HUES64 (cell line): ENCODE measurements at regions not wholly inside any gene's neighbourhood (a gene's known extent, or its start where the extent isn't known, plus 50 kb on each side); places are given as distances from the start of the nearest gene placed in this dataset.

Source experiments
- H3K27ac ChIP-seq: 2 replicates; pipeline ENCODE4 v1.7.0; 2013; ENCODE audit warnings: low read depth, low read length, inconsistent platforms
- H3K27me3 ChIP-seq: 2 replicates; pipeline ENCODE4 v1.6.1; 2013; ENCODE audit warnings: mild to moderate bottlenecking, low read length; ENCODE audit not compliant: insufficient read depth
- H3K36me3 ChIP-seq: 2 replicates; pipeline ENCODE4 v1.6.1; 2013; ENCODE audit warnings: mild to moderate bottlenecking, low read length; ENCODE audit not compliant: insufficient read depth
- H3K4me1 ChIP-seq: 2 replicates; pipeline ENCODE4 v1.6.1; 2013; ENCODE audit warnings: mild to moderate bottlenecking, low read length, moderate library complexity; ENCODE audit not compliant: insufficient read depth
- H3K4me3 ChIP-seq: 2 replicates; pipeline ENCODE4 v1.5.1; 2013; ENCODE audit warnings: mild to moderate bottlenecking, low read length, moderate library complexity
- H3K9ac ChIP-seq: 2 replicates; pipeline ENCODE4 v1.6.1; 2013; ENCODE audit warnings: mild to moderate bottlenecking, low read depth, low read length
- H3K9me3 ChIP-seq: 2 replicates; pipeline ENCODE4 v1.6.1; 2013; ENCODE audit warnings: low read depth, low read length; ENCODE audit not compliant: insufficient read depth
- WGBS: fragments of 150-250, 120-280 bp; methylation state at CpG from one replicate; pipeline ENCODE4 v1.1.7; 2013; ENCODE audit warnings: missing lambda C conversion rate; 5-methylcytosine and 5-hydroxymethylcytosine counted together

DNA sequence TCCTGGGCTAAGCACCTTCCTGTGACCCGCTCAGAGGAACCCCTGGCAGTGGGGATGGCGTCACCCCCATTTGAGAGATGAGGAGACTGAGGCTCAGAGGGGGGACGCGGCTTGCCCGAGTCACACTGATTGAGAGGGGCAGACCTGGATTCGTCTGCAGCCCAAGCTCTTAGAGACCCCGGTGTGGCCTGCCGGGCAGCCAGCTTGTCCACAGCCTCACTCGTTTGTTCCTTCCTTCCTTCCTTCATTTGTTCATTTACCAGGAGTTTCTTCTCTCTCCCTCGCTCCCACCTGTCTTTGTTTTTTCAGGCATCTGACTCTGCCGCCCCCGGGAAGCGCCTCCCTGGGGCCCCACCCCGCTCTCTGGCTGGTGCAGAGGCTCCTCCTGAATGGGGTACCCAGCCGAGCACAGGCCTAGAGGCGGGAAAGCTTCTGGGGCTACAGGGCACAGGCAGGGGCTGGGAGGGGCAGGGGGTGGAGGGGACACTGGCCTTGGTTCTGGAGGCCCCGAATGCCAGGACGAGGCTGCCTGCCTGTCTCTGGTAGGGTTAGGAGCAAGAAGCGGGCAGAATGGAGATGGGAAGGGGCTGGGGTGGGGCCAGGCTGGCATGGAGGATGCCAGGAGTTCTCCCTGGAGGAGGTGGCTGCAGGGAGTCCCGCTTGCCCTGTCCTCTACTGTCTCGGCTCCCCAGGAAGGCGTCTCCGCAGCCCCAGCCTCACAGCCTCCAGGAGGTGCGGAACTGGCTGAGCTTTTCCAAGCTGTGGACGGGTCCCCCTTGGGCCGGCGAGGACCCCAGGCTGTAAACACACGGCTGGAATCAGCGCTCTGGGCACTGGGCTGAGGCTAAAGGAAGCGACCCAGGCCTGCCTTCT lies 91.6 kb downstream of the UNCX start:
- H3K27ac ChIP-seq, result no peak overlapping the region
- no peak overlapping the region for H3K4me3 ChIP-seq
- no peak overlapping the region for H3K9ac ChIP-seq
- H3K4me1 ChIP-seq, result no peaks in the 10 kb centered on the region
- H3K27me3 ChIP-seq, result no peaks in the 10 kb centered on the region
- WGBS, result 90% methylated on average over 30 of the region's 30 CpGs
- no peaks in the 10 kb centered on the region for H3K9me3 ChIP-seq
- no peaks in the 10 kb centered on the region for H3K36me3 ChIP-seq

- no peaks in the 10 kb centered on the region for H3K9me3 ChIP-seq
- no peak overlapping the region for H3K9ac ChIP-seq
- no peak overlapping the region for H3K27ac ChIP-seq
- no peaks in the 10 kb centered on the region for H3K27me3 ChIP-seq
- no peaks in the 10 kb centered on the region for H3K36me3 ChIP-seq
- no peaks in the 10 kb centered on the region for H3K4me1 ChIP-seq
- 91% methylated on average over 17 of the region's 17 CpGs for WGBS
- H3K4me3 ChIP-seq, result no peak overlapping the region
Observed at GRCh38 chr7:1325246-1325645, 92.6 kb downstream of the UNCX start.

- WGBS, result 92% methylated on average over 33 of the region's 33 CpGs
- H3K27ac ChIP-seq, result no peak overlapping the region
- H3K36me3 ChIP-seq, result no peaks in the 10 kb centered on the region
- H3K9ac ChIP-seq, result no peak overlapping the region
- H3K4me1 ChIP-seq, result no peaks in the 10 kb centered on the region
- H3K4me3 ChIP-seq, result no peak overlapping the region
- no peaks in the 10 kb centered on the region for H3K27me3 ChIP-seq
- H3K9me3 ChIP-seq, result no peaks in the 10 kb centered on the region
Observed at GRCh38 chr7:1325646-1326510, 93.2 kb downstream of the UNCX start.

DNA sequence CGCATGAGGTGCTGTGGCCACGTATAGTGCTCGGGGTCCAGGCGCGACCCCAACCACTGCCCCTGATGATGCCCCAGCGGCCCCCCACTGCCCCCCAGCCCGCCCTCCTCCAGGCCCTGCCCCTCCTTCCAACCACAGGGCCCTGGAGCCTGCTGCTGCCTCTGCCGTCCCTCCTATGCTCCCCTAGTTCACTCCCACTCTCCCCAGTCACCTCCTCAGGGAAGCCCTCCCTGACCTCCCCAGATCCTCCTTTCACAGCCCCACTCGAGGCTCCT lies 93.8 kb downstream of the UNCX start:
- no peaks in the 10 kb centered on the region for H3K27me3 ChIP-seq

DNA sequence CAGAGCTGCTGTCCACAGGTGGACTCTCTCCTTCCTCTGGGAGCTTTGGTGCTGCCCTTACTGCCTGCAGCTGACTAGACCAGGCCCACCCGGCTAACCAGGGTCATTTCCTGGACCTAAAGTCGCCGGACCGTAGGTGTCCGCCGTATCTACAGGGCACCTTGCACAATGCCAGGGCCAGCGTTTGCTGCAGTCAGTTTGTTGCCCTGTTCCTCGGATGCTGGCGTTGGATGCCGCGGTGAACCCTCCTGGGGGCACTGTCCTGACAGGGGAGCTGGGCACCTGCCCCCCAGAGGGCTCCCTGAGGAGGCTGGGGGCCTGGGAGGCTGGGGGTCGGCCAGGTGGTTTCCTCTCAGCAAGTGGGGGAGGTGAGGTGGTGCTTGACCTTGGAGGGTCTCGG lies 96.6 kb downstream of the UNCX start:
- no peaks in the 10 kb centered on the region for H3K4me1 ChIP-seq
- no peaks in the 10 kb centered on the region for H3K9me3 ChIP-seq
- H3K27me3 ChIP-seq, result no peaks in the 10 kb centered on the region
- 92% methylated on average over 13 of the region's 13 CpGs for WGBS
- no peak overlapping the region for H3K27ac ChIP-seq
- H3K4me3 ChIP-seq, result no peak overlapping the region
- H3K9ac ChIP-seq, result no peak overlapping the region
- H3K36me3 ChIP-seq, result no peaks in the 10 kb centered on the region

More for the DNA sequence above, 93.8 kb downstream of the UNCX start:
- no peak overlapping the region for H3K4me3 ChIP-seq
- WGBS, result 94% methylated on average over 9 of the region's 9 CpGs
- H3K27ac ChIP-seq, result no peak overlapping the region
- H3K4me1 ChIP-seq, result no peaks in the 10 kb centered on the region
- no peak overlapping the region for H3K9ac ChIP-seq
- H3K9me3 ChIP-seq, result no peaks in the 10 kb centered on the region
- H3K36me3 ChIP-seq, result no peaks in the 10 kb centered on the region

DNA sequence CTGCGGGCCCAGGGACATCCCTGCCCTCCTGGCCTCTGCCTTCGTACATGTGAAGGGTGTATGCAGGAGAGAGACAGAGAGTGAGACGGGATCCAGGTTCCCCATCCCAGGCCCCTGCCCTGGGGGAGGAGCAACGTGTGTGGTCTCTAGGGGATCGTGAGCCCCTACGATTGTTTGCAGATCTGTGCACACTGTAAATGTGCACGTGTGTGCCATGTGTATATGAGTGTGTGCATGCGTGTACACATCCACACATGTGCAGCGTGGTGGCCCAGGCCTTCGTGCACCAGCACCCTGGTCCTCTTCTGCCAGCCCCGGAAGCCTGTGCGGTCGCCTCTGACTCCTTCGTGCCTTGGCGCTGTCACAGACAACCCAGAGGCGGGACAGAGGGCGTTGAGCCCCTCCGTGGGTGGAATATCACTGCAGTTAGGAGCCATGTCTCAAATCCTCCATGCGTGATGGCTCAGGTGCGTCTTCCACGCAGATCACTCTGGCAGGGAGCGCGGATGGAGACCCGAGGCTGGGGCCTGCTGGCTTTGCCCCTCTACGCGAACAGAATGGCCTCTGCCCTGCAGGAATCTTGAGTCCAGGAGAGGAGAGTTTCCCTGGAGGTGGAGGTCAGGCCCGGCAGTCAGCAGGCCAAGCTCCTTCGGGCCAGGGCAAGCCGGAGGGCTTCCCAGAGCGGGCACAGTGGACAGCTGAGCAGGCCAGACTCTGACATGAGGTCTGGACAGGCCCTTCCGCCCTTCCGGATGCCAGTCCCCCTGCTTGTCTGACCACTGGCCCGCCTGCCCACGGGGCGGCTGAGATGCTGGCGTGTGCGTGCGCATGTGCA lies 97.5 kb downstream of the UNCX start:
- WGBS, result 92% methylated on average over 38 of the region's 38 CpGs
- no peak overlapping the region for H3K4me3 ChIP-seq
- no peaks in the 10 kb centered on the region for H3K36me3 ChIP-seq
- no peaks in the 10 kb centered on the region for H3K9me3 ChIP-seq
- no peaks in the 10 kb centered on the region for H3K4me1 ChIP-seq
- no peaks in the 10 kb centered on the region for H3K27me3 ChIP-seq
- no peak overlapping the region for H3K9ac ChIP-seq
- no peak overlapping the region for H3K27ac ChIP-seq

DNA sequence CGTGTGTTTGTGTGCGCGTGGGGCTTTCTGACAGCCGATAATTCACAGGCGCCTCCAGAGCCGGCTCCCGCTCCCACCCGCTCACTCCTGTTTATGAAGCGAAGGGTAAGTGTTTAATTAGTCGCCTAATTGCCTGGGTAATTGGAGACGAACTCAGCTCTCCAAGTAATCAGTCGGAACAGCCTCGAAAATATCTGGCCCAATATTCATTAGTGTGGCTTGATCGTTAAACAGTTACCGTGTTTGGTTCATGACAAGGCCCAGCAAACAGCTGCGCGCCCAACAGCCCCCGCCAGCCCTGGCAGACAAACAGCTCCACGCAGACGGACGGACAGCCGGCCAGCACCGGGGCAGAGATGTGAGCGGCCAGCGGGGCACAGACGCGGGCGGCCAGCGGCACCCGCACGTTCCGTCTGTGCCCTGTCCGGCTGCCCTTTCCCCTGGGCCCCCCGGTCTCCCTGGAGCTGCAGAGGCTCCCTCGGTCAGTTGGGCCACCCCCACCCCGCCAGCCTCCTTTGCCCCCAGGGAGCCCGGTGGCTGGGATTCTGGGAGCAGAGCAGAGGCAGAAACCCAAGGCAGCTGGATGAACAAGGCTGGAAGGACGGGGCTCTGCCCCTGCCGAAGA lies 98.2 kb downstream of the UNCX start:
- Histone ChIP-seq H3K4me3 (no peak overlapping the region), H3K27ac (no peak overlapping the region), H3K9me3 (no peaks in the 10 kb centered on the region), H3K9ac (no peak overlapping the region), H3K36me3 (no peaks in the 10 kb centered on the region), H3K27me3 (no peaks in the 10 kb centered on the region), H3K4me1 (no peaks in the 10 kb centered on the region)
- WGBS, result 93% methylated on average over 39 of the region's 39 CpGs

DNA sequence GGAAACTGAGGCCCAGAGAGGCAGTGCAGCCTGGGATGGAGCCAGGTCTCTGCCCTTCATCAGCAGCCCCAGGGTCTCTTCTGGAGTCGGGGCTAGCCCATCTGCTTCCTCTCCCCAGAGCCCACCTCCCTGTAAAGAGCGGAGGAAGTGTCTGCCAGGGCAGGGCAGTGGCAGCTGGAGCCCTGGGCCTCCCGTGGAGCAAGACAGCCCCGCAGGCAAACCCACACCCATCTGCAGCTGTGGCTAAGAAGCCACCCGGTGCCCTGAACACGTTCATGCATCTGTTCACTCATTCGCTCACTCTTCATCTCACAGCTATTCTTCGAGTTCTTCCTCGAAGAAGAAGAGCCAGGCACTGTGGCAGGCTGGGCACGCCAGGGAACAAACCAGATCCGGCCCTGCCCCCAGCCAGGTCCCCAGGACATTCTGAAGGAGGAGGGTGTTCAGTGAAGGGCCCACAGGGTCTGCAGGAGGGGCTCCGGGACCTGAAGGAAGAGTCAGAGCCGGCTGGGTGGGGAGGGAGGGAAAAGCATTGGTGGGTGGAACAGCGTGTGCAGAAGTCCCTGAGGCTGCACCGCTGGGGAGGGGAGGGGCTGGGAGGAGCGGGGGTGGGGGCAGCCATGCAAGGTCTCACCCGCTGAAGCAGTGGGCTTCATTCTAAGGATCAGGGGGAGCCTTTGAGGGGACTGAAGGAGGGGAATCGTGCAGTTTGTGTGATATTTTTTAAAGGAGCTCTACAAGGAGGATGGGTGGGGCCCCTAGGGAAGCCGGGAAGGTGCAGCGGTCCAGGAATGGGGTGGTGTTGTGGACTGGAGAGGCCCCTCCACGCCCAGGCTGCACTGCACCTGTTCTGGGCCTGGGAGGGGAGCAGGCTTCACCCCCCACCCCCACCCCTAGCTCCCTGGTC lies 99.1 kb downstream of the UNCX start:
- no peaks in the 10 kb centered on the region for H3K36me3 ChIP-seq
- no peak overlapping the region for H3K9ac ChIP-seq
- no peak overlapping the region for H3K27ac ChIP-seq
- H3K4me1 ChIP-seq, result no peaks in the 10 kb centered on the region
- WGBS, result 82% methylated on average over 20 of the region's 21 CpGs
- no peaks in the 10 kb centered on the region for H3K9me3 ChIP-seq
- no peak overlapping the region for H3K4me3 ChIP-seq
- H3K27me3 ChIP-seq, result no peaks in the 10 kb centered on the region

DNA sequence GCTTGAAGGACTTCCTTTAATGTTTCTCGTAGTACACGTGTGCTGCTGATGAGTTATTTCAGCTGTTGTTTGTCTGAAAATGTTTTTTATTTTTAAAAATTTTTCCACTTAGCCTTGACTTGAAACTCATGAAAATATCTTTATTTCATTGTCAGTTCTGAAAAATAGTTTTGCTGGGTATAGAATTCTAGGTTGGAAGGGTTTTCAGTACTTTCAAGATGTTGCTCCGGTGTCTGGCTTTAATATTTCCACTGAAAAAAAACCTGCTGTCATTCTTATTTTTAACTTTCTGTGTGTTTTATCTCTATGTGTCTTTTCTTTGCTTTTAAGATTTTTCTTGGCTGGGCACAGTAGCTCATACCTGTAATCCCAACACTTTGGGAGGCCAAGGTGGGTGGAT lies 103.8 kb downstream of the UNCX start:
- Histone ChIP-seq H3K4me3 (no peak overlapping the region), H3K9me3 (0 out of 2 replicates have a peak, but pooled peaks cover 7% of the 10 kb centered on the region), H3K27me3 (no peaks in the 10 kb centered on the region), H3K9ac (no peak overlapping the region), H3K4me1 (no peaks in the 10 kb centered on the region), H3K36me3 (no peaks in the 10 kb centered on the region), H3K27ac (no peak overlapping the region)
- WGBS, result 94% methylated on average over 3 of the region's 3 CpGs

DNA sequence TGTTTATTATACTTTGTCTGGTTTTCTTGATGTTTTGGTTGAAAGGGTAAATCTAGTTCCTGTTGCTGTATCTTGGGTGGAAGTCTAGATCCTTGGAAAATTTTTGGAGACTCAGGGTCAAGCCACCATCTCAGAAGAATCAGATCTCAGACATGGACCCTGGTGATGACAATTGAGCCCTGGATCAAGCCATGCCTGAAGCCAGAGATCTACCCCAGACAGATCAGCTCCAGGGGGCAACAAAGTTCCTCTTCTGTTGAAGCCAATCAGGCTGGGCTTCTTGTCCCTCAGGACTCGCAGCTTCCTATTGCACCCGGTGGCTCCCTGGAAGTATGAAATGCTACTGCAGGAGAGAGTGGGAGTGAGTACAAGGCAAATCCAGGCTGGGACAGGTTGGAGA lies 106.9 kb downstream of the UNCX start:
- Histone ChIP-seq H3K9me3 (0 out of 2 replicates have a peak, but pooled peaks cover 7% of the 10 kb centered on the region), H3K9ac (no peak overlapping the region), H3K27me3 (no peaks in the 10 kb centered on the region), H3K4me3 (no peak overlapping the region), H3K4me1 (no peaks in the 10 kb centered on the region), H3K36me3 (no peaks in the 10 kb centered on the region), H3K27ac (no peak overlapping the region)
- 94% methylated on average over 2 of the region's 2 CpGs for WGBS
